ENCODE measurements at regions not wholly inside any gene's neighbourhood (a gene's known extent, or its start where the extent isn't known, plus 50 kb on each side); places are given as distances from the start of the nearest gene placed in this dataset.

GRCh38 chr10:22097696-22098095 lies 94.2 kb upstream of the DNAJC1 start:
- TF ChIP-seq EP300 (IDR thresholded peaks at IDR 0.05), result no peak
- TF ChIP-seq POLR2AphosphoS5 (IDR thresholded peaks at IDR 0.05), result no peak
